Activated T-cell treated with anti-CD3 and anti-CD28 coated beads, Interleukin-2, amount 50 U/mL, for 72 hours (primary cell): ENCODE measurements at regions not wholly inside any gene's neighbourhood (a gene's known extent, or its start where the extent isn't known, plus 50 kb on each side); places are given as distances from the start of the nearest gene placed in this dataset.

Experiments used
- ATAC-seq, 2 donors: fragments of 150-1000 bp; cut with Tn5 transposase; replicated peaks in 1 of 2; 2 replicates each; pipeline ENCODE4 v1.10.0; 2021; ENCODE audit warnings: moderate library complexity in 2 of 2, mild to moderate bottlenecking in 1 of 2
- DNase-seq, 2 donors: peaks; one replicate each; pipeline ENCODE4 v3.0.0; 2021 to 2022; ENCODE audit warnings: mixed read lengths in 1 of 2
- H3K27ac Mint-ChIP-seq: one replicate; pipeline ENCODE4 v1.8.0; 2022; ENCODE audit warnings: mild to moderate bottlenecking, moderate library complexity, mixed read lengths
- H3K27me3 Mint-ChIP-seq: one replicate; pipeline ENCODE4 v1.8.0; 2022; ENCODE audit warnings: low read depth, mixed read lengths
- H3K36me3 Mint-ChIP-seq, 2 donors: one replicate each; pipeline ENCODE4 v1.8.0; 2022; ENCODE audit warnings: mixed read lengths in 2 of 2, mild to moderate bottlenecking in 1 of 2; ENCODE audit not compliant: insufficient read depth in 2 of 2
- H3K4me1 Mint-ChIP-seq: one replicate; pipeline ENCODE4 v1.8.0; 2022; ENCODE audit warnings: low read depth, mixed read lengths
- H3K4me3 Mint-ChIP-seq, 2 donors: one replicate each; pipeline ENCODE4 v1.8.0; 2022; ENCODE audit warnings: mild to moderate bottlenecking in 2 of 2, mixed read lengths in 2 of 2, moderate library complexity in 2 of 2
- H3K9me3 Mint-ChIP-seq, 2 donors: one replicate each; pipeline ENCODE4 v1.8.0; 2022; ENCODE audit warnings: mixed read lengths in 2 of 2

DNA sequence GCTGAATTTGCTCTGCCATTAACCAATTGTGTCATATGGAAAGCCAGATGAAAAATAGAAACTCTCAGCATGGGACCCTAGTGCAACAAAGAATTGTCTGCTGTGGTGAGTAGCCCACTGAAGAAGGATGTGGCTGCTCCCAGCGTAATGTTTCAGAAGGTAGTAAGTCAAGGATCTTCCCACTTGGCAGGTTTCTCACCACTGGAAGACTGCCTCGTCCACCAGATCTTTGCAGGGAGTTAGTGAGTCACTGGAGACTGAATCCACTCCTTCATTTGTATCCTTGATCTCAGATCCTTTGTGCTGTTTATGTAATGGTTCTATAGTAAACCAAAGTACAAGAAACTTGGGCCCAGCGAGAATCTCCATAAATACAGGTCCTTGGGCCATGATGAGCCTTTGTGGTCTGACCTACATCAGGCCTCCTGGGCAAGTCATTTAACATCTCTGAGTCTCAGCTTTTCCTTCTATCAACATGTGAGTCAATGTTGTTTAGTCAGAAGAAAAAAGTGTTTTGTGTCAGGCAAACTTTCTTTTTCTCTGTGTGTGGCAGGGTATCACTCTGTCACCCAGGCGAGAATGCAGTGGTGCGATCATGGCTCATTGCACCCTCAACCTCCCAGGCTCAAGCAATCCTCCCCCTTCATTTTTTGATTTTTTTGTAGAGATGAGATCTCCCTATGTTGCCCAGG is 78.0 kb upstream of the CCDC160 start:
- peak; percentile 90 to 94 for ATAC-seq
- Mint-ChIP-seq H3K9me3 (no peaks in the 10 kb centered on the region), H3K36me3 (peaks cover 0 to 5% of the 10 kb centered on the region in 2 donors), H3K4me1 (peaks cover 34% of the 10 kb centered on the region), H3K27ac (peak overlapping the region; percentile 74), H3K27me3 (peaks cover 42% of the 10 kb centered on the region), H3K4me3 (peak overlapping the region; percentile 30 to 64)
- DNase-seq = peak; percentile 42 to 71

DNA sequence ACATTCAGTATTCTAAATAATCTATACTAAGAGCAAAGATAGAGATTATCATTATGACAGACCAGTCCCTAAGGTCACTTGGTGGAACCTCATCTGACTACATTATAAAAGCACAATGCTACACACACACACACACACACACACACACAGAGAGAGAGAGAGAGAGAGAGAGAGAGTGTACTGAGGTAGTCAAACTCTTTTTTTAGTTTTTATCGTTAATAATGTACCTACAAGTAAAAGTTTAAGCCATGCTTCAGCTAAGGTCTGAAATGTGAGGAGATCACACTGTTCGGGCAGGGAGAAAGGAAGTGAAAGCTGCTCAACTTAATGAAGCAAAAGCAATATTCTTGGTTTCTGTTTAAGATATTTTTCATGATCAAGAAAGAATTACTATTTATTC is 75.8 kb upstream of the CCDC160 start:
- no peak for ATAC-seq
- peaks cover 34% of the 10 kb centered on the region for H3K4me1 Mint-ChIP-seq
- H3K9me3 Mint-ChIP-seq = no peaks in the 10 kb centered on the region
- peaks cover 0 to 5% of the 10 kb centered on the region in 2 donors for H3K36me3 Mint-ChIP-seq
- peak overlapping the region in 1 of 2 donors; percentile 3 for H3K4me3 Mint-ChIP-seq
- DNase-seq = no peak
- H3K27ac Mint-ChIP-seq = no peak overlapping the region
- H3K27me3 Mint-ChIP-seq = peaks cover 42% of the 10 kb centered on the region

DNA sequence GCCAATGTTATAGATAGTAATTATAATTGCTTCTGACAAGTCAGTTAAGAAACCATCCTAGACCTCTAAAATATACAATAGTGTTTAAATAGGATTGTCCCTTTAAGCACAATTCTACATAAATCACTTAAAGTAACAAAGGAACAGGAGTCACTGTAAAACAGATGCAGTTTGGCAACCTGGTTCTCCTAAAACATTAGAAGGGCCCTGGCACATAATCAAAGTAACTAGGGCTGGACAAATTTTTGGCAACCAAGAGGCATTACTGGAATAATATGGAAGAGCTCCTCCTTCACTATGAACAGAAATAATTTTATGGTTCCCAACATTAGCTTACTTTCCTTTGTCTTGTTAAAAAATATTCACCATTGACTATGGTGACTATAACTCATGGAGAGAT is 75.0 kb upstream of the CCDC160 start:
- Mint-ChIP-seq H3K4me3 (no peak overlapping the region), H3K27me3 (peaks cover 43% of the 10 kb centered on the region), H3K27ac (no peak overlapping the region), H3K36me3 (peaks cover 0 to 5% of the 10 kb centered on the region in 2 donors), H3K9me3 (no peaks in the 10 kb centered on the region), H3K4me1 (peaks cover 34% of the 10 kb centered on the region)
- no peak for DNase-seq
- no peak for ATAC-seq

DNA sequence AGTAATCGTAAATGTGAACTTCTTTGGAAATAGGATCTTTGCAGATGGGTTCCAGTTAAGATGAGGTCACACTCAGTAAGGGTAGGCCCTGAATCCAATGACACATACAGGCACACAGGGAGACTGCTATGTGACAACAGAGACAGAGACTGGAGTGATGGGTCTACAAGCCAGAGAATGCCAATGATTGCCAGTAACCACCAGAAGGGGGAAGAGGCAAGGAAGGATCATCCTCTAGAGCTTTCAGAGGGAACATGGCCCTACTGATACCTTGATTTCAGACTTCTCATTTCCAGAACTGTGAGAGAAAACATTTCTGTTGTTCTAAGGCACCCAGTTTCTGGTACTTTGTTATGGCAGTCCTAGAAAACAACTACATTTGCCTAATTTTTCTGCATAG is 73.1 kb upstream of the CCDC160 start:
- no peak overlapping the region for H3K27ac Mint-ChIP-seq
- no peak overlapping the region for H3K4me3 Mint-ChIP-seq

DNA sequence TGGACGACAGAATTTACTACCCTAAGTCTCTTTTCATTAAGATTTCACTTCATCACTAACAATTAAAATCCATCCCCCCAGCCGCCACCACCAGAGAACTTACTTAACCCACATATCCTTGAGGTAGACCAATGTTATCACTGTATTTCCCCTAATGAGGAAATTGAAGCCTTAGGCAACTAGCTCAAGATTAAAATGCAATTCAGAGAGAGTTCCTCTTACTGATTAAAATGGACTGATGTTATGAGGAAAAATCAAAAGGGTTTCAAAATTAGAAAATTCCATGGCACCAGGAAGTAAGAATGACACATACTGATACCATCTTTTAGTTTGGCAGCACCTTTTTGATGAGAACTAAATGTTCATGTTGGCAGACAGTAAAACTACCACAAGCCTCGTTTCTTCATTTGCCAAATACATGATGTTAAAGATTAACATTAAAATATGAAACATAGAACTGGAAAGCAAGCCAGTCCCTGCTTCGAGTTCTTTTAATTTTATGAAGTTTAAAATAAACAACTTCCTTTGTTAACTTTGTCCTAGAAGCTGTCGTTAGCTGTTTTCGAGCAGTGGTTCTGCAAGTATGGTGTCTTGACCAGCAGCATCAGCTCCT is 69.3 kb upstream of the CCDC160 start:
- Mint-ChIP-seq H3K36me3 (peaks cover 4 to 8% of the 10 kb centered on the region in 2 donors), H3K27me3 (peaks cover 34% of the 10 kb centered on the region), H3K27ac (no peak overlapping the region), H3K4me1 (peaks cover 23% of the 10 kb centered on the region), H3K4me3 (no peak overlapping the region), H3K9me3 (no peaks in the 10 kb centered on the region)
- ATAC-seq = no peak
- DNase-seq = no peak

More for the DNA sequence above, 73.1 kb upstream of the CCDC160 start:
- DNase-seq = no peak
- no peaks in the 10 kb centered on the region for H3K9me3 Mint-ChIP-seq
- peaks cover 1 to 3% of the 10 kb centered on the region in 2 donors for H3K36me3 Mint-ChIP-seq
- H3K27me3 Mint-ChIP-seq = peaks cover 37% of the 10 kb centered on the region
- H3K4me1 Mint-ChIP-seq = peaks cover 31% of the 10 kb centered on the region
- no peak for ATAC-seq

DNA sequence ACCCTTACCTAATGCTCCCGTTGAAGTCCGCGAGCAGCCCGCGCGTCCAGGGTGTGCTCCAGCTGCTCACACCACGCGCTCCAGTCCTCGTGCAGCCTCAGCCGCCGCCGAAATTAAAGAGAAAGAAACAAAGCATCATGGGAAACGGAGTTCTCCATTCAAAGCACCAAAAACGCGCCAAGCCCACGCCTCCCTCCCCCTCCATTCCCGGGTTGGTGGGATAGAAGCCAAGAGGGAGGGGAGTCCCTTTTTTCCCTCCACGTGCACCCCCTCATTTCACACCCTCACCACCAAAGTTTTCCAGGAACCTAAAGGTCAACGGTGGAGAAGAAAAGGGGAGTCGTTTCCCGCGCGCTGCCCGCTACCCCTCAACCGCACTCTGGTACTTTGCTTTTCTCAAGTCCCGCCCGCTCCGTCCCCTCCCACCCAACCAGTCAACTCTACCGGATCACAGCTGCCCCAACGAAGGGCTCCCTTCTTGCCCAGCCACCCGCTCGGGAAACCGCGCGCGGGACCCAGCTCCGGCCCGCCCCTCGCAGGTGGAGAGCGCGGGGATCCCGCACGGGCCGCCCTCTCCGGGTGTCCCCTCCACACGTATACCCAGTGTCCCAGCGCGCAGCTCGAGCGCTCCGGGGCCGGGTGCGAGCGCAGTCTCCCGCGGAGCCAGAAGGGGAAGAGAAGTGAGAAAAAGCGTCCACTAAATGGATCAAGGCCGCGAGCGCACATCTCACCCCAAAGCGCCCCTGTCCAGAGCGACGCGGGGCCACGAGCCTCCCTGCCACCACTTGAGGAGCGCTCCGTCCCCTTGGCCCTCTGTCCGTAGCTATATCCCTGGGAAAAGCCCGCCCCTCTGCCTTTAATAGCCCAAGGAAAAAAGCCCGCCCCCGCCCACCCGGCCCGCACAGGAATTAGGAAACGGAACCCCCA is 65.1 kb upstream of the CCDC160 start:
- Mint-ChIP-seq H3K27me3 (peaks cover 40% of the 10 kb centered on the region), H3K36me3 (peaks cover 8 to 12% of the 10 kb centered on the region in 2 donors), H3K27ac (peak overlapping the region; percentile 59), H3K4me3 (peak overlapping the region; percentile 93 to 97), H3K4me1 (peaks cover 27% of the 10 kb centered on the region), H3K9me3 (no peaks in the 10 kb centered on the region)
- ATAC-seq (peak; percentile 67 to 72), DNase-seq (peak; percentile 40 to 51)

DNA sequence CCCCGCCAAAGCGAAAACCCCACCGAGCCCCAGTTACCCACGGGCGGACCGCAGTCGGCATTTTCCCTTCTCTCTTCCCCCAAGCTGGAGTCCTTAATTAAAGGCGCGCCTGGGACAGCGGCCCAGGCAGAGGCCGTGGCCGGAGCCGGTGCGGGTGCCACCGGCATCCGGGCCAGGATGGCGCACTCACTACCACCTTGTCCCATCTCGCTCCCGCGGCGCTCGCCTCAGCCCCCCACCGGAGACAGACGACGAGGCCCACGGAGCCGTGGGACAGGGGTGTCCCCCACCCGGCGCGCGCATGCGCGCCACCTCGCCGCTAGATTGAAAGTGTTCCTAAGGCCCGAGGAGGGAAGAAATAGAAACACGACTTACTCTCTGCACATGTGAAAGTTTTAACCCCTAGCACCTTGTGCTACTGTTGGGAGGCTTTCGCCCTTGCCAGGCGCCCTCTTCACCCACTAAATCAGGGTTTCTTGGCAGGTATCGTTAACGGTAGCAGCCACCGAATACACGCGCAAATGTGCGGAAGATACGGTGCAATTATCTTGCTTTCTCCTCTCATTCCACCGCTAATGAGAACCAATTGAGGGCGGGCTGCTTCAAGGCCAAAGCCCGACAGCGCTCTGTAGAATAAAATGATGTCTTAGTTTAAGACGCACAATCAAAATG is 64.3 kb upstream of the CCDC160 start:
- H3K27ac Mint-ChIP-seq = peak overlapping the region; percentile 83
- ATAC-seq = peak; percentile 49 to 69
- DNase-seq = peak; percentile 35 to 38
- peak overlapping the region; percentile 93 to 97 for H3K4me3 Mint-ChIP-seq
- H3K36me3 Mint-ChIP-seq = peaks cover 8 to 12% of the 10 kb centered on the region in 2 donors
- H3K4me1 Mint-ChIP-seq = peaks cover 23% of the 10 kb centered on the region
- peaks cover 45% of the 10 kb centered on the region for H3K27me3 Mint-ChIP-seq
- H3K9me3 Mint-ChIP-seq = no peaks in the 10 kb centered on the region

DNA sequence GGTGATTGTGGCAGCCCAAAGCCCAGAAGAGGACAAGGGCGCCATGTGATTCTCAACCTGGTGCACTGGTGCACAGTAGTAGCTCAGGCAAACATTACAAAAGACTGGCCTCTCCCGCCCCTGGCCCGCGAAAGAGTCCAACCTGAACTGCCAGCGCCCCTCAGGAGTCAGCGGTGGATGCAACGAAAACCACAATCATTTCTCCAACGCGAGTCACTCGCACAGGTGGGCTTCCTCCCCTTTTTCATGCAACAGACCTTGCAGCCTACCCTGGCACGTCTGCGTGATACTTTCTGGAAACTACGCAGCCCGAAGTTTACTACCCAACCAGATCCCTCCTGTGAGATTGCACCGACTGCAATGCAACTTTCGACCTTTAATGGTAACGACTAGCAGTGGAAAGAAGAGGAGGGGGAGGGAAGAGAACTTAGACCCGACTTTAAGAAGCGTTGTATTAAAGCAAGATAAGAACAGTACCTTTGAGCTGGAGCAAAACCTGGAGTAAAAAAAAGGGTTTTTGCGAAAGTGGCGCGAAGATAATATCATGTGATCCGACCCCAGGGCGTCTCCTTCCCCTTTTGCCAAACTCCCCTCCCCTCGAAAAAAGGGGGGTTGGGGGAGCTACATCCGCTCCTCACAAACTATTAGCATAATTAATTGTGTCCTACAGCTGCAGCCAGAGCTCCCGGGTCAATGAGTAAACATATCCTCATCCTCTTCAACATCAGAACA is 63.3 kb upstream of the CCDC160 start:
- Mint-ChIP-seq H3K9me3 (no peaks in the 10 kb centered on the region), H3K4me1 (peaks cover 19% of the 10 kb centered on the region), H3K4me3 (peak overlapping the region; percentile 93 to 97), H3K36me3 (peaks cover 6 to 12% of the 10 kb centered on the region in 2 donors), H3K27ac (peak overlapping the region; percentile 11), H3K27me3 (peaks cover 48% of the 10 kb centered on the region)
- peak; percentile 12 to 15 for DNase-seq
- ATAC-seq = peak; percentile 42 to 47

DNA sequence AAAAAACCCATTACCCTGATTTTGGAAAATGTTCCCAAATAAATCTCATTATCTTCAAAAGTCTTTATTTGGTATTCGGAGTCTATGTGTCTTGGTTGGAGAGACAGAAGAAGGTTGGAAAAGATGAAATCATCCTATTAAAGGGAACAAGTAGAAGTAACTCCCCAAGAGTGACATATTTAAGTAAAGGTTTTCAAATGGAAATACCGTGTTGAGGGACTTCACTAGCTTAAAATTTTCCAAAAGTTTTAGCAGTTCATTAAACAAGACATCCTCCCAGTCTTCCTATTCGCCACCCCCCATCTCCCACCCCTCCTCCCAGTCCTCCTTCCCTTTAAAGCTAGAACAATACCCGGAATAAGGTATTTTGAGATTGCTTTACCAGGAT is 62.7 kb upstream of the CCDC160 start:
- H3K27ac Mint-ChIP-seq = no peak overlapping the region

DNA sequence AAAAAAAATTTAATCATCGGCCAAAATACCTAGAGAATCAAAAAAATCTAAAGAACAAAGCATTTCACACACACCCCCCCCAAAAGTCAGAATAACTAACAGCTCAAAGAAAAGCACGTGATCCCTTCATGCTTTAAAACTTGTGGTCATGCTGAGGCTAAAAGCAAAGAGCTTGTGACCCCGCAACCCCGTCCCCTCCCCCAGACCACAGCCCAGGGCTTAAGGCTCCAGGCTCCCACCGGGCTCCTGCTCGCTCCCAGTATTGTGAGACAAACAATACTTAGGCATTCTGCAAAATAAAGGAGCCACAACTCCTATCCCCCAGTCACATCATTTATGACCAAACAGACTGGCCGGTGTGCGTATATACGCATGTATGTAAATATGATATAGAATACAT is 62.1 kb upstream of the CCDC160 start:
- DNase-seq (no peak), ATAC-seq (no peak)
- H3K27me3 Mint-ChIP-seq = peaks cover 45% of the 10 kb centered on the region
- H3K36me3 Mint-ChIP-seq = peaks cover 6 to 8% of the 10 kb centered on the region in 2 donors
- no peaks in the 10 kb centered on the region for H3K9me3 Mint-ChIP-seq
- no peak overlapping the region for H3K27ac Mint-ChIP-seq
- peaks cover 16% of the 10 kb centered on the region for H3K4me1 Mint-ChIP-seq
- no peak overlapping the region for H3K4me3 Mint-ChIP-seq

More for the DNA sequence above, 62.7 kb upstream of the CCDC160 start:
- DNase-seq (no peak), ATAC-seq (no peak)
- Mint-ChIP-seq H3K36me3 (peaks cover 6 to 12% of the 10 kb centered on the region in 2 donors), H3K4me3 (peak overlapping the region; percentile 93 to 97), H3K27me3 (peaks cover 48% of the 10 kb centered on the region), H3K9me3 (no peaks in the 10 kb centered on the region), H3K4me1 (peaks cover 19% of the 10 kb centered on the region)

DNA sequence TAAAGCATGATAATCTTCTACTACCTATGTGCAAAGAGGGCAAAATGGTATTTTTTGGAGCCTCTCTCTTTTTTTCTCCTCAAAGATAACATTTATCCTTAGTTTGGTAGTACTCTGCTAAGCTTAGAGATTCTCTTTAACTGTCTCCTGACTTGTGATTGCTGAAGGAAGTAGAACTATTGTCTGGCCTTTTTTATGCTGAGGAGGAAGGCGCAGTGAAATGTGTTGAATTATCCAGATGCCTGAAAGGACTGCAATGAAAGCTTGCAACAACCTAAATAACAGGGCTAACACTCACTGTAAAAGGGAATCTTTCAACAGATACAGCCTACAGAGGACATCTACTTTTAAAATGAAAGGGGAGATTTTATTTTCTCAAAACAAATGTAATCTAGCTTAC is 59.5 kb upstream of the CCDC160 start:
- H3K27ac Mint-ChIP-seq = no peak overlapping the region
- H3K27me3 Mint-ChIP-seq = peaks cover 56% of the 10 kb centered on the region
- H3K4me1 Mint-ChIP-seq = peaks cover 14% of the 10 kb centered on the region
- H3K9me3 Mint-ChIP-seq = no peaks in the 10 kb centered on the region
- no peak overlapping the region for H3K4me3 Mint-ChIP-seq
- no peak for ATAC-seq
- H3K36me3 Mint-ChIP-seq = peaks cover 3% of the 10 kb centered on the region in 2 donors
- no peak for DNase-seq

DNA sequence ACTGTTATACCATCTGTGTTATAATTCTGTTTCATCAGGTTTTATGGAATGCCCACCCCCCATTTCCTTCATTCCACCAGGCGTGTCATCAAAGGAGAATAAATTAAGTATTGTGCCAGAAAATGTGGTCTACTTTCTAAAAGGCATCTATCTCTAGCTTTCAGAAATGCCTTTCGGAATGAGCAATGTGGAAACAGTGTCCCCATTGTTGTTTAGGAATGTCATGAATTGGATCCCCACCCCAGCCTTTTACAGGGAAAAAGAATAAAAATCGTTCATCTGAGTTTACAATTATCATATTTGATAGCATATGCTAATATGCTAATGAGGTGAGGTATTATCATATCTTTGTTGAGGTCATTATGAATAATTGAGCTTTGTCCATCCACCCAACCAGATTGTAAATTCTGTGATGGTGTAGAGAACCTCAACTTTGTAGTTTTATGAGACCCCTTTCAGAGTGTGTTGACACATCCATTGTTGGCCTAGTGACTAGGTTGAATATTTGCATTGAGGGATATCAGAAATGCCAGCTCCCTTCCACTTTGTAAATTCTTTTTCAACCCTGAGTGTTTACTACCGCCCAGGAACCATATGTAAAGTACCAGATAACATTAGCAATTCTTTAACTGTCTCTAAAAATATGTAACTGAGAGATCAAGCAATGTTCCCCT is 56.2 kb upstream of the CCDC160 start:
- no peak overlapping the region for H3K4me3 Mint-ChIP-seq

More for the DNA sequence above, 56.2 kb upstream of the CCDC160 start:
- Mint-ChIP-seq H3K27ac (no peak overlapping the region), H3K27me3 (peaks cover 44% of the 10 kb centered on the region), H3K4me1 (peaks cover 22% of the 10 kb centered on the region), H3K9me3 (no peaks in the 10 kb centered on the region), H3K36me3 (no peaks in the 10 kb centered on the region)
- no peak for DNase-seq
- ATAC-seq = no peak
